ENCODE measurements at regions not wholly inside any gene's neighbourhood (a gene's known extent, or its start where the extent isn't known, plus 50 kb on each side); places are given as distances from the start of the nearest gene placed in this dataset.

DNA sequence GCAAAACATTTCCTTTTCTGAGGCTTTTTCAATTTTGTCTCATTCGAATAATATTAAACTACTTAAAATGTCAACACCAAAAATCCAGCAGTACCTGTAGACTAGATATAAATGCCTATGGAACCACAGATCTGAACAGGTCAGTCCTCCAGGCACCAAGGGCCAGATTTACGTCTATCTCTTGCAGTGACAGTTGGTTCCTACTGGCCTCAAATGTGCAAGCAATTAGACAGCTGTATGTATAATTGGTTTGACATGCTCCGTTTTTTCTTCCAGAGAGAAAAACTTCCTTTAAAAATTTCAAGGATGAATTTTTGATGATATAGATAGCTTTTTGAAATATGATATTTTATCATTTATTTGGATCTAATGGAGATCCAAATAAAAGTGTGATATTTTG is 443.8 kb upstream of the POU3F3 start:
- TF ChIP-seq EZH2 (IDR thresholded peaks at IDR 0.05) (no peak), POLR2AphosphoS5 (IDR thresholded peaks at IDR 0.05; ENCODE audit: borderline replicate concordance, low read depth, low read length) (no peak)

Measured in SK-N-MC (cell line).